H1 (cell line): ENCODE measurements at regions not wholly inside any gene's neighbourhood (a gene's known extent, or its start where the extent isn't known, plus 50 kb on each side); places are given as distances from the start of the nearest gene placed in this dataset.

Experiments
- CHD7 ChIP-seq: fragments of 300-600 bp; sonication (generic); IDR thresholded peaks from 2 replicates; pipeline ENCODE4 v1.7.1; 2012; ENCODE audit warnings: low read length, moderate library complexity, mild to moderate bottlenecking, inconsistent platforms; ENCODE audit not compliant: insufficient replicate concordance
- GTF2F1 ChIP-seq: IDR thresholded peaks from 2 replicates; pipeline ENCODE4 v1.6.1; 2012; ENCODE audit warnings: low read depth, low read length, improper control_type of control experiment, borderline replicate concordance
- HDAC2 ChIP-seq, 2 experiments: fragments of 300-600 bp in 1 of 2; sonication (generic) in 1 of 2; IDR thresholded peaks; 2 replicates each; pipeline ENCODE4 v1.6.1; 2011 to 2012; ENCODE audit warnings: low read depth in 2 of 2, low read length in 2 of 2, mild to moderate bottlenecking in 2 of 2, moderate library complexity in 2 of 2, borderline replicate concordance in 1 of 2, inconsistent platforms in 1 of 2
- HDAC6 ChIP-seq: IDR thresholded peaks from one replicate; pipeline ENCODE4 v1.7.1; 2012; ENCODE audit warnings: low read depth, mild to moderate bottlenecking, inconsistent platforms, low read length, moderate library complexity
- POLR2A ChIP-seq, 2 experiments: IDR thresholded peaks; 1 replicate in 1 of 2; 2 replicates in 1 of 2; pipeline ENCODE4 v1.6.1; 2011; ENCODE audit warnings: low read depth in 2 of 2, low read length in 2 of 2, mild to moderate bottlenecking in 2 of 2; ENCODE audit errors: control extremely low read depth in 1 of 2
- POLR2AphosphoS5 ChIP-seq: IDR thresholded peaks from 2 replicates; pipeline ENCODE4 v1.6.1; 2011; ENCODE audit warnings: low read depth, low read length
- RAD21 ChIP-seq, 2 experiments: IDR thresholded peaks in 1 of 2; conservative IDR thresholded peaks in 1 of 2; 2 replicates each; pipeline ENCODE4 v1.6.1; 2011; ENCODE audit warnings: low read depth in 2 of 2, low read length in 2 of 2, improper control_type of control experiment in 1 of 2, inconsistent platforms in 1 of 2, mild to moderate bottlenecking in 1 of 2, moderate library complexity in 1 of 2
- TF ChIP-seq, protein P1 (sequence below): IDR thresholded peaks from 2 replicates; pipeline ENCODE4 v1.6.1; 2011; ENCODE audit warnings: low read length, improper control_type of control experiment

DNA sequence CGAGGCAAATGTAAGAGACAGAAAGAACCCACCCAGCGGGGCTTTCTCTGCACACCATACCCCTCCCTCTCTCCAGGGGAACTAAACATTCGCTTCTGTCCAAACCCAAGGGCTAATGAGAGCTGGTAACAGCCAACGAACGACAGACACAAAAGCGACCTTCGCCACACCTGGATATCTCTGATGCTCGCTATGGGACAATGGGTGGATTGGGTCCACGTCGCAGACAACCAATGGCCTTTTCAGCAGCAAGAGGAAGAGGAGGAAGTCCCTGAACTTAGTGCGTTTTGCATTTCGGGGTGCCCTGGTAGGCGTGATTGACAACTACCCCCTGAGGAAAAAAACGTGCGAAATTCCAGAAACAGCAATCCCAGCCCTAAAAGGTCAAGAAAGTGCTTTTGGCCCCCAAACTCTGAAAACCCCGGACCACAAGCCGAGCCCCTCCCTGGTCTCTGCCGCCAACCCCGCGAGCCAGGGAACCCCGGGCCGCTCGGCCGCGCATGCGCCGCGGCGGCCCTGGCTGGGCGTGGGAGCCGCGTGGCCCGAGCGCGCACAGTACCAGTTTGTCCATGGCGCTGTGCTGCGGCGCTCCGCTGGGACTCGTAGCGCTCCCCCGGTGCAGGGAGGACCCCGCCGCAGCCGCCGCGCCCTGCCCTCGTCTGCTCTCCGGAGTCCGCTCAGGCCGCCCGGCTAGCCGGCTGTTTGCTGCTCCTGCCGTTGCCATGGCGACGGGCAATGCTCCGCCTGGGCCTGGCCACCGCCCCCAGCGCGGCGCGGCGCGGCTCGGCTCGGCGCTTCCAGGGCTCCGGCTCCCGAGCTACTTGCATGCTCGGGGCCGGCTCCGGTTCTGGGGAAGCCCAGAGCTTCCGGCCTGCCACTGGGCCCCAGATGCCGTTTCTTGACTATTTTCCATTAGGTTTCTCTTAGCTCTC, 66.9 kb upstream of the DNAH5 start (continued):
- TF ChIP-seq CHD7: no peak
- TF ChIP-seq HDAC2 (IDR thresholded peaks at IDR 0.05; ENCODE audit: borderline replicate concordance in 1 of 2, low read depth in 2 of 2, low read length in 2 of 2): peak in 1 of 2 experiments; percentile 85; a peak in 2 of 4 replicates
- peak; percentile 27 for TF ChIP-seq POLR2AphosphoS5
- TF ChIP-seq, protein P1, sequence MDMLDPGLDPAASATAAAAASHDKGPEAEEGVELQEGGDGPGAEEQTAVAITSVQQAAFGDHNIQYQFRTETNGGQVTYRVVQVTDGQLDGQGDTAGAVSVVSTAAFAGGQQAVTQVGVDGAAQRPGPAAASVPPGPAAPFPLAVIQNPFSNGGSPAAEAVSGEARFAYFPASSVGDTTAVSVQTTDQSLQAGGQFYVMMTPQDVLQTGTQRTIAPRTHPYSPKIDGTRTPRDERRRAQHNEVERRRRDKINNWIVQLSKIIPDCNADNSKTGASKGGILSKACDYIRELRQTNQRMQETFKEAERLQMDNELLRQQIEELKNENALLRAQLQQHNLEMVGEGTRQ: no peak
- TF ChIP-seq HDAC6: no peak
- no peak for TF ChIP-seq GTF2F1
- 0 out of 3 replicates have a peak, but pooled peaks of 1 of the 2 experiments have one; percentile 36 for TF ChIP-seq POLR2A (IDR thresholded peaks at IDR 0.05; ENCODE audit: control extremely low read depth in 1 of 2, low read depth in 2 of 2, low read length in 2 of 2)
- TF ChIP-seq RAD21 (IDR thresholded peaks at IDR 0.05 in 1 of 2, conservative IDR thresholded peaks at IDR 0.05 in 1 of 2; ENCODE audit: low read depth in 2 of 2, low read length in 2 of 2): peak in 1 of 2 experiments; percentile 22; a peak in 1 of 4 replicates
